Ishikawa (cell line): ENCODE measurements at regions not wholly inside any gene's neighbourhood (a gene's known extent, or its start where the extent isn't known, plus 50 kb on each side); places are given as distances from the start of the nearest gene placed in this dataset.

Experiments used
- CEBPB ChIP-seq: IDR thresholded peaks from 2 replicates; pipeline ENCODE4 v1.6.1; 2012
- CREB1 ChIP-seq: IDR thresholded peaks from 2 replicates; pipeline ENCODE4 v1.6.1; 2012; ENCODE audit warnings: low read depth
- EGR1 ChIP-seq: IDR thresholded peaks from 2 replicates; pipeline ENCODE4 v1.6.1; 2012
- EP300 ChIP-seq: IDR thresholded peaks from 2 replicates; pipeline ENCODE4 v1.6.1; 2012; ENCODE audit warnings: borderline replicate concordance
- FOXM1 ChIP-seq: IDR thresholded peaks from 2 replicates; pipeline ENCODE4 v1.6.1; 2012; ENCODE audit warnings: low read depth, borderline replicate concordance
- NFIC ChIP-seq: IDR thresholded peaks from 2 replicates; pipeline ENCODE4 v1.6.1; 2012
- RAD21 ChIP-seq: IDR thresholded peaks from 2 replicates; pipeline ENCODE4 v1.6.1; 2012; ENCODE audit warnings: low read depth
- REST ChIP-seq: IDR thresholded peaks from 2 replicates; pipeline ENCODE4 v1.6.1; 2012; ENCODE audit warnings: low read depth, mild to moderate bottlenecking
- TAF1 ChIP-seq: IDR thresholded peaks from 2 replicates; pipeline ENCODE4 v1.6.1; 2012; ENCODE audit warnings: low read depth, mild to moderate bottlenecking
- TCF12 ChIP-seq: IDR thresholded peaks from 2 replicates; pipeline ENCODE4 v1.6.1; 2012; ENCODE audit warnings: low read depth
- TEAD4 ChIP-seq: IDR thresholded peaks from 2 replicates; pipeline ENCODE4 v1.6.1; 2012
- YY1 ChIP-seq: IDR thresholded peaks from 2 replicates; pipeline ENCODE4 v1.6.1; 2012; ENCODE audit warnings: low read depth
- ZBTB7A ChIP-seq: IDR thresholded peaks from 2 replicates; pipeline ENCODE4 v1.6.1; 2012; ENCODE audit warnings: low read depth
- TF ChIP-seq, protein P1 (sequence below): IDR thresholded peaks from 2 replicates; pipeline ENCODE4 v1.6.1; 2012
- TF ChIP-seq, protein P2 (sequence below): IDR thresholded peaks from 2 replicates; pipeline ENCODE4 v1.6.1; 2012

DNA sequence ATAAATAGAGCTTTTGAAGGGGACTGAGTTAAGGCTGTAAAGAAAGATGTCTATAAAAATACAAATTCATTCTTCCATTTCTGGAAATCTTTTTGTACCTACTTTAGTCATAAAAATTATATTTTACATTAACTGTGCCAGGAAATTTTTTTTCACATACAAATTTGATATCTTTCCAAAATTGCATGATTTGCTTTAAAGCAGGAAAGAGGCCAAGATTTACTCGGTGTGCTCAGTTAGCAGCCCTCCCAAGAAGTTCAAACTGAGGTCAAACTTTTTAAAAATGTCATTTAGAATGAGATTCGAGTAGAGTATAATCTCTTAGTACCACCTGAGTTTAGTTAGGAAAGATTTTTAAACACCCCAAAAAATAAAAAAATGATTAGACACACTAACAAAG, 173.2 kb upstream of the GRIP1 start:
- TF ChIP-seq EP300, result no peak
- no peak for TF ChIP-seq FOXM1
- no peak for TF ChIP-seq EGR1
- no peak for TF ChIP-seq ZBTB7A
- TF ChIP-seq TCF12, result no peak
- TF ChIP-seq, protein P1, sequence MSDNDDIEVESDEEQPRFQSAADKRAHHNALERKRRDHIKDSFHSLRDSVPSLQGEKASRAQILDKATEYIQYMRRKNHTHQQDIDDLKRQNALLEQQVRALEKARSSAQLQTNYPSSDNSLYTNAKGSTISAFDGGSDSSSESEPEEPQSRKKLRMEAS, result no peak
- no peak for TF ChIP-seq NFIC
- no peak for TF ChIP-seq TEAD4
- no peak for TF ChIP-seq YY1
- TF ChIP-seq, protein P2, sequence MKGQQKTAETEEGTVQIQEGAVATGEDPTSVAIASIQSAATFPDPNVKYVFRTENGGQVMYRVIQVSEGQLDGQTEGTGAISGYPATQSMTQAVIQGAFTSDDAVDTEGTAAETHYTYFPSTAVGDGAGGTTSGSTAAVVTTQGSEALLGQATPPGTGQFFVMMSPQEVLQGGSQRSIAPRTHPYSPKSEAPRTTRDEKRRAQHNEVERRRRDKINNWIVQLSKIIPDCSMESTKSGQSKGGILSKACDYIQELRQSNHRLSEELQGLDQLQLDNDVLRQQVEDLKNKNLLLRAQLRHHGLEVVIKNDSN, result no peak
- TF ChIP-seq CEBPB, result no peak
- TF ChIP-seq REST, result no peak
- no peak for TF ChIP-seq CREB1

GRCh38 chr12:66852765-66853164, 173.9 kb upstream of the GRIP1 start:
- TF ChIP-seq REST, result no peak
- TF ChIP-seq, protein P1, result no peak

DNA sequence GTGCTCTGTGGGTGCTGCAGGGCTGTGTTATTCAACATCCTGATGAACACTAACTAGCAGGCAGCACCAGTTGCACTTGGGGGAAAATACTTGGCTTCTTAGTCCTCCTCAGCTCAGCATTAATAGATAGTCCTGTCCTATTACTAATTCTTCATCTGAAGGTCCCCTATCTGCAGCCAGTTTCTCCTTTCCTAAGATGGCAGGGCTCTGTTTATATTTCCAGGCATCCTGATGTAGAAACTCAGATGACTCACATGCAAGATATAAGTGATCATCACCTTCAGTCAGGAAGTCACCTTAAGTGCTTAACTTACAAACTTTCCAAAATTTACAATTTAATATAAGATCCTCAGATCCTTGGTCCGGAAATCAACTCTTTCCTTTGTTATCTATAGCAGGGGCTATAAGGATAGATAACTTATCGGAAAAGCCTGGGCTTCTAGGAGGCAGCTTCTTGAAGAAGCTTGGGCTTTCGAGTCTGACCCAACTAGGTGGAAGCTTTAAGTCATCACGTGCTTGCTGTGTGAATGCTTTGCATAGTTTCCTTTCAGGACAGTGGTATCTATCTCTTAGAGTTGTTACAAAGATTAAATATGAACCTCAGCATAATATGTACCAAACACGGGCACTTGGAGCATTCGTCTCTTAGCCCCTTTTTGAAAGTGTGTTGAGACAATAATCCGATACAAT, 181.0 kb upstream of the GRIP1 start:
- no peak for TF ChIP-seq TCF12
- no peak for TF ChIP-seq ZBTB7A
- TF ChIP-seq, protein P2, result no peak
- TF ChIP-seq CEBPB, result no peak
- no peak for TF ChIP-seq TEAD4
- no peak for TF ChIP-seq RAD21
- TF ChIP-seq REST, result no peak
- no peak for TF ChIP-seq FOXM1
- no peak for TF ChIP-seq CREB1
- no peak for TF ChIP-seq TAF1

- peak; percentile 83 for TF ChIP-seq RAD21
- no peak for TF ChIP-seq ZBTB7A
- TF ChIP-seq YY1, result no peak
These were observed 182.2 kb upstream of the GRIP1 start for GRCh38 chr12:66860752-66861750.
